ENCODE measurements at regions not wholly inside any gene's neighbourhood (a gene's known extent, or its start where the extent isn't known, plus 50 kb on each side); places are given as distances from the start of the nearest gene placed in this dataset.

GRCh38 chr2:7952046-7952745 is 729.7 kb upstream of the ID2 start:
- no peak for DNase-seq

GRCh38 chr2:7953195-7953594 is 728.7 kb upstream of the ID2 start:
- DNase-seq: no peak

DNA sequence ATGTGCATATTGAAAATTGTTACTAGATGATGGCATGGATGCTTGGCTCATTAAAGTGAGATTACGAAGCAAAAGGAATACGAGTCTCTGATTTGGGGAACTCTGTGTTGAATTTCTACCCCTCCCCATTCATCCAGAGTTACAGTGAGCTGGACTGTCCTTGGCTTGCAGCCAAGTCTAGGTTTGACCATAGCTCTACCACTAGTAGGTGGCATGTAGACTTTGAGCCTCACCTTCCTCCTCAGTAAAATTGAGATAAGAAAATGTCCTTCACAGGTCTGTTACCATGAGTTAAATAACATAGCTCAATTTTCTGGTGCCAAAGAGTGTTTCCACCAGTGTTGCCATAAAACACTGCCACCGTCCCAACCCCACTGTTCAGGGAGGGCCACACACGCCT is 727.6 kb upstream of the ID2 start:
- DNase-seq: no peak

DNA sequence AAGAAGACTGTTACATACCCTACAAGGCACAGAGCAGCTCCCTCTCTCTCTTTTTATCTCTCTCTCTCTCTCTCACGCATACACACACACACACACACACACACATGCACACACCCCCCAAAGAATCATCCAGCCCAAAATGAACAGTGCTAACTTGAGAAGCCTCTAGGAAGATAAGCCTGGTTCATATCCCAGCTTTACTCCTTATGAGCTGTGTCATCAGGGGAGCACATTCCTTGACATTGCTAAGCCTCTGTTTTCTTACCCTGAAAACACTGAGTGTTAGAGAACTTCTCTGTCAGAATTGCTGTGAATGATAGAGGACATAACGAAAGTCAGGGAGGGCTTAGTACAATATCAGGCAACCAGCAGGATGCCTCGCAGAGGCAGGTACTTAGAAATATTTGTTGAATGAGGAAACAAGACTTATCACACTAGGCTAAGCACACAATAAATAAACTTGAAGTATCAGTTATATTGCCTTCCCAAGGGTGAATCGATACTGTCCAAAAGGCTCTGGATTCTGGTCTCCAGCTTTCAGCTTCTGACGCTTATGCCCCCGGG is 725.6 kb upstream of the ID2 start:
- DNase-seq: no peak

- DNase-seq: no peak
Observed at GRCh38 chr2:7961550-7961949, 720.3 kb upstream of the ID2 start.

DNA sequence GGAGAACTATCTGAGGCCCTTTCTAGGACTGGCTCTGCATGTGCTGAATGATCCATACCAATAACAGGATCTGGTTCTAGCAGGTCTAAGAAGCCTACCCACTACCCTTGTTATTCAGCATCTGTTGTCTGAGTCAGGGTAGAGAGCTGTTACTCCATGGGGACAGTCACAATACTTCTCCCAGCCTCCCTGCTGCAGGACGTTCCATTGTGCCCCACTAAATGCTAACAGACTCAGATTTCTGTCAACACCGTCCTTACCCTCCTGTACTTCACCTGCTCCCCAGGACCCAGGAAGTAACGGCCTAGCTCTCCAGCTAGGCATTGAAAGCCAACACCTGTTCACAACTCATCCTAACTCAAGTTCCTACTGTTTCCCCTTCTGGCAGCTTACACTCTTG is 719.7 kb upstream of the ID2 start:
- no peak for DNase-seq

GRCh38 chr2:7963787-7964186 is 718.1 kb upstream of the ID2 start:
- DNase-seq: no peak

DNA sequence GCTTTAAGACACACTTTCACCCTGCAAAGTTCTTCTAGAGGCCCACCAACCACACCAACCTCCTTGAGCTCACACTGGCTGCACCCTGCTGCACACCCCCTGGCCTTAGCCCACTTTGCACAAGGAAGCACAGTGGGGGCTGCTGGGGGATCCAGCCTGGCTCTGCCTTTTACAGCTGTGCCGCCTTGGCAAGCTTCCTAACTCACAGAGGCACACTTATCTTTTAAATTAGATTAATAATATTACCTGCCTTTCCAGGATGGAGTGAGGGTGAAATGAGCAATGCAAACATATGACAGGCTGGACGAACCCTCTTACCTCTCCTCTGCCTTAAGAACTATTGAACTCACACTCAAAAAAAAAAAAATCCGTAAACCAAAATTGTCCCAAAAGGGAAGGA is 715.8 kb upstream of the ID2 start:
- no peak for DNase-seq

DNA sequence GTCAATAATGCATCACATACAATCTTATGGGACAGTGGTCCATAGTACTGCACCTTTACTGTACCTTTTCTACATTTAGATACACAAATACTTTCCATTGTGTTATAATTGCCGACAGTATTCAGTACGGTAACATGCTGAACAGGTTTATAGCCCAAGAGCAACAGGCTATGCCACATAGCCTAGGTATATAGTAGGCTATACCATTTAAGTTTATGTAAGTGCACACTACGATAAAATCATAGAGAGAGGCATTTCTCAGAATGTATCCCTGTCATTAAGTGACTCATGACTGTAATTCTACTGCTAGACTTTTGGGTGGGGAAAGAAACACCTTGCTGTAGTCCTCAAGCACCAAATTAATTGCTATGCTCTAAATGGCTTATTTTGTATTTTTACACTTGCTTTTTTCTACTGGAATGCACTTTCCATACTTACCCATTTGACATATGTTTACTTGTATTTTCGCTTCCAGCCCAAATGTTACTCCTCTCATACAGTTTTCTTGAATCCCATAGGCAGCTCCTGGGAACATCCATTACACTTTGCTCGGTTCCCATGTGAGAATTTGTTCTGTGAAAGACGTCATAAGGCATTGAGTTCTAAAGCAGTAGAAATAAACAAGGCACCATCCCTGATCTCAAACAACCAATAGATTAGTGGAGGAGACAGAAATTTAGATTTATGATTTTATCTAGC is 714.0 kb upstream of the ID2 start:
- DNase-seq: no peak

GRCh38 chr2:7969756-7970515 is 711.9 kb upstream of the ID2 start:
- DNase-seq: no peak

DNA sequence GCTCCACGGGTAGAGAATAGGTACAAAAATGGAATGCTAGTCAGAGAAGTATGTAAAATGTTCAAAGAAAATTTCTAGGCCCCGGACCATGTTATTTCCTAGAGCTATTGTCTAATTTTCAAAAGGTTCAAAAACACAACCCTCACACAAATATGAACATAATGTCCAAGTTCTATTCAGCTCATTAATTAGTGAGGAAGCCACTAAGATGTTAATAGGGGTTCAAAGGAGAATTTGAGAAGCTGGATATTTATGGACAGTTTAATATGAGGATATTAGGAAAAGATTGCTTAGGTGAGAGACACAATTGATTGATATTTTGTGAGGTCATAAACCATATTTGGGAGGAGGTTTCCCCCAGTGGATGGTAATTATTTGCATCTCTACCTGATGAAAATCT is 710.6 kb upstream of the ID2 start:
- no peak for DNase-seq

DNA sequence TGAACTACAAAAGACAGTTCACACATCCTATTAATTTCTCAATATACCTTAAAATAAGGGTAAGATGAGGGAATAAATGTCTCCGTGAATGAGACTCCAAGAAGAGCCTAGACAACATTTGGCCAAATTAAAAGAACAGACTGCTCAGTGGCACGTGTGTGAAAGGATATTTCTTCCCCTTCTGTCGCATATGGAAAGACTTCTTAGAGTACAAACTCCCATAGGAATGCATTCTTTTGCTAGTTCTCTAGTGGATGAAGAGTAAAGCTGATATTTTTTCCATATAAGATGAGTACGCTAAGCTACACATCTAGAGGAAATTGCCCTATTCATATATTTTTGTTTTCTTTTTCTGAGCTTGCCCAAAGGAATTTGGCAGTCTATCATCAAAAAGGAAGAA is 710.0 kb upstream of the ID2 start:
- DNase-seq: no peak

GRCh38 chr2:7972670-7973069 is 709.2 kb upstream of the ID2 start:
- DNase-seq: no peak

DNA sequence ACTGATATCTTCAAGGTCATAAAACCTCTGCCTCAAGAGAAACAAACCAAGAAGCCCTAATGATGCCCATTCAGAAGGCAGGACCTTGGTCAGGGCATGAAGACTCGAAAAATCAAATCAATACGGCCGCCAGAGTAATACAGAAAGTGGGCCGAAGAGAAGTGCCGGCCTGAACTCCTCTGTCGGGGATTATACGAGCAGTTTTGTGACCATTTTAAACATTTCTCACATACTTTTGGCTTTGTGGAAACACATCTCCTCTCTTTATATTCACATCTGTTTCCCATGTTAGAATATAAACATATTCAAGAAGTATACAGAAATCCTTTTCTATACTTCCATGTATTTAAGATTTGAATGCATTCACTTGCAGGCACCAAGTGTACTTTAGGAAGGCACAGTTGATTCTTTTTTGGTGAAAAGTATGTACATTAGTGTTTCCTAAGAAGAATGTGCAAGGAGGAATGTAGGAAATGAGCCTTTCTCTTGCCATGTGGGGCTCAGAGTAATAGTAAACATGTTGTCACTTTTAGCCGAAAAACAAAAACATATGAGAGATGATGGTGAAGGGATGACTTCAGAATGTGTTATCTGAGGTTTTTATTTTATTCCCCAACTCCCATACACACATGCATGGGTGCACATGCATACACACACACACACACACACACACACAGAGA is 707.9 kb upstream of the ID2 start:
- no peak for DNase-seq

- DNase-seq: no peak
Observed at GRCh38 chr2:7974936-7975335, 706.9 kb upstream of the ID2 start.

DNA sequence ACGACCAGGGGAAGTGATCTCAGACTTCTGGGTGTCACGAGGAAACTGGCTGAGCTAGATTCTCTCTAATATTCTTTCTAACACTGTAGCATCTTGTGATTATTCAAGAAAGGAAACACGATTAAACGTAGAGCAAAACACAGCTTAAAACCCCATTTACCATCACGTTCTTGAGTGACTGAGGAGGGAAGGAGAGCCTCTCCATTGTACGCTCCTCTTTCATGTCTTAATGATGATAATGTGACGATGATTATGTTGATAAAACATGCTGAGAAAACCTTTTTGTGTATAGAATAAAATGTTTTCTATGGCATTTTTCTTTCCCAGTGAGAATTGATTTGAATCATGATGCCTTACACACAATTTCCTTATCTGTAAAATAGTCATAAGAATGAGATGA is 705.6 kb upstream of the ID2 start:
- DNase-seq: no peak

- no peak for DNase-seq
Observed at GRCh38 chr2:7977981-7978380, 703.9 kb upstream of the ID2 start.

DNA sequence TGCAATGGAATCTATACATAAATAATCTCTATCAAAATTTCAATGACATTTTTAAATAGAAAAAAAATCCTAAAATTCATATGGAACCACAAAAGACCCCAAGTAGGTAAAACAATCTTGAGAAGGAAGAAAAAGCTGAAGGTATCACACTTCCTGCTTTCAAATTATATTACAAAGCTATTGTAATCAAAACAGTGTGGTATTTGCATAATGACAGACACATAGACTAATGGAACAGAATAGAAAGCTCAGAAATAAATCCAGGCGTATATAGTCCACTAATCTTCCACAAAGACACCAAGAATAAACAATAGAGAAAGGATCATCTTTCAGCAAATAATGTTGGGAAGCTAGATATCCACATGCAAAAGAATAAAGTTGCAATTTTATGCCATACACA is 699.8 kb upstream of the ID2 start:
- no peak for DNase-seq

- no peak for DNase-seq
Observed at GRCh38 chr2:7983451-7983850, 698.4 kb upstream of the ID2 start.

GRCh38 chr2:7983912-7984311 is 697.9 kb upstream of the ID2 start:
- no peak for DNase-seq

DNA sequence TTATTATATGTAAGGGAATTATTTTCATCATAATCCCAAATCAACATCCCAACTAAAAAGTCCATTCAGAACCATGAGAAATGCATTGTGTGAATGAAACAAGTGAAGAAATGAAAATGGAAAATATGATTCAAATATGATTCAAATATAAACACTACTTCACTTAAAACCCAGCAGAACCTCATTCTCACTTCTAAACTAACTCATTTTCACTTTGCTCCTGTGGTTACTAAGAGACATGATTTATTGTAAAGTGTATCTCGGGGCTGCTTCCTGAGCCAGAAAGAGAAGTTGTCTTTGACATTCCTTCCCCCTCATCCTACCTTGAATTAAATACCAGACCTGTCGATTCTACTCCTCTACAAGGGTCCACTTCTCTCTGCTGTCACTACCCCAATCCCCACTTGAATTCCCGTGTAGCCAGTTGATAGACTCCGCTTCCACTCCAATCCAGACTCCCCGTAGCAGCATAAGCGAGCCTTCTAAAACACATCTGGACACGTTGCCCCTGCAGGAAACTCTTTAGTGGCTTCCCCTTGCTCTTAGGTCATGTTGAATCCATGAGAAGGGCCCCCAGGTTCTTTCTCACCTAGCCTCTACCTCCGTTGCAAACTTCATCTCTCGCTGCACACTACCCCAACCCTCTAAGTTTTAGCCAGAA is 697.0 kb upstream of the ID2 start:
- no peak for DNase-seq

GRCh38 chr2:7986431-7986830 is 695.4 kb upstream of the ID2 start:
- no peak for DNase-seq

DNA sequence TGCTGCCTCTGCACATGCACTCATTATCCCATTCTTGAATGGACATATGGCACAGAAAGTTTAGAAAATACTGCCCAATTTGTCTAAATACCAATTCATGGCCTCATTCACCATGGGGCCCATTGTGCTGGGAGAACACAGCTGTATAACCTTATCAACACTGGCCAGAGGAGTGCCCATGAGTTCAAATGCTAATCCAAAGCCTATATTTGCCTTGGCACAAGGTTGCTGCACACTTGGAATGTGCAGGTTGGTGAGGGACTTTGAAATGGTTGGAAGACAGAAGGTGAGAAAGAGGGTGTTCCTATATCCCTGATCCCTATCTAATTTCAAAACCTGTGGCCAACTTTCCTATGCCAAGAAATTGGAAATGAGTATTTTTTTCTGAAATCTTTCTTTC is 693.9 kb upstream of the ID2 start:
- no peak for DNase-seq
